B cell (primary cell): ENCODE measurements at regions not wholly inside any gene's neighbourhood (a gene's known extent, or its start where the extent isn't known, plus 50 kb on each side); places are given as distances from the start of the nearest gene placed in this dataset.

ENCODE experiments used
- CTCF ChIP-seq: fragments of 200-600 bp; IDR thresholded peaks from one replicate; pipeline ENCODE4 v1.8.0; 2022; ENCODE audit warnings: antibody characterized with exemption, mild to moderate bottlenecking
- EZH2 ChIP-seq: IDR thresholded peaks from 2 replicates; pipeline ENCODE4 v1.6.1; 2012; ENCODE audit warnings: borderline replicate concordance, low read depth, mild to moderate bottlenecking, moderate library complexity, low read length; ENCODE audit not compliant: insufficient read depth, poor library complexity, severe bottlenecking

- TF ChIP-seq EZH2: no peak
- no peak for TF ChIP-seq CTCF
These were observed 116.1 kb downstream of the TUSC1 start for GRCh38 chr9:25562101-25562500.
